Endothelial cell of umbilical vein (primary cell): ENCODE measurements at regions not wholly inside any gene's neighbourhood (a gene's known extent, or its start where the extent isn't known, plus 50 kb on each side); places are given as distances from the start of the nearest gene placed in this dataset.

Source experiments
- BruUV-seq: library from RNA; stranded (reverse); fragments of 400-500 nt; replicated peaks from 2 replicates; lab custom pipeline; 2021; lab: Mats Ljungman, UMichigan
- CTCF ChIA-PET: fragments of 300-600, 350-600 bp; sonication (Branson Sonifier 250); formaldehyde crosslinking; loops from one replicate; lab custom pipeline; 2021; ENCODE audit warnings: antibody characterized with exemption, inconsistent platforms; lab: Charles Lee
- POLR2A ChIA-PET: fragments of 300-600, 350-600 bp; sonication (Branson Sonifier 250); formaldehyde crosslinking; loops from one replicate; lab custom pipeline; 2021; ENCODE audit warnings: antibody characterized with exemption, inconsistent platforms; lab: Charles Lee
- DNase-seq: peaks from one replicate; pipeline ENCODE4 v3.0.0-alpha.2; 2011; ENCODE audit warnings: low read depth, low spot score
- FAIRE-seq: peaks from 2 replicates; lab custom pipeline; 2011; peaks lifted over from hg19 to GRCh38; lab: Jason Lieb, UNC
- H2AFZ ChIP-seq: 2 replicates; pipeline ENCODE4 v1.6.0; 2012; ENCODE audit warnings: low read depth, low read length, control low read depth, inconsistent platforms
- H3K27ac ChIP-seq: 2 replicates; pipeline ENCODE4 v1.5.1; 2011; ENCODE audit warnings: low read depth, mild to moderate bottlenecking, control low read depth, low read length, moderate library complexity; ENCODE audit not compliant: insufficient read depth
- H3K27me3 ChIP-seq, 2 experiments: 2 replicates each; pipeline versions ENCODE4 v1.6.0 to v1.6.1; 2011; ENCODE audit warnings: low read length in 2 of 2, mixed read lengths in 1 of 2; ENCODE audit not compliant: control insufficient read depth in 2 of 2, insufficient read depth in 2 of 2
- H3K36me3 ChIP-seq, 2 experiments: 2 replicates in 1 of 2; 3 replicates in 1 of 2; pipeline ENCODE4 v1.5.1; 2011; ENCODE audit warnings: low read length in 2 of 2, mild to moderate bottlenecking in 1 of 2, moderate library complexity in 1 of 2; ENCODE audit not compliant: control insufficient read depth in 2 of 2, insufficient read depth in 2 of 2; ENCODE audit errors: extremely low read depth in 1 of 2
- H3K4me1 ChIP-seq: 3 replicates; pipeline ENCODE4 v1.5.1; 2011; ENCODE audit warnings: mild to moderate bottlenecking, low read length; ENCODE audit not compliant: control insufficient read depth, insufficient read depth; ENCODE audit errors: extremely low read depth
- H3K4me2 ChIP-seq: 2 replicates; pipeline ENCODE4 v1.6.1; 2011; ENCODE audit warnings: low read length, control low read depth, mixed read lengths; ENCODE audit not compliant: insufficient read depth
- H3K4me3 ChIP-seq, 3 experiments: fragments of 200-600 bp in 1 of 3; sonication (generic), shearing (Covaris generic) in 1 of 3; replicated peaks in 1 of 3; 2 replicates each; pipeline ENCODE4 v1.5.1; 2011 to 2016; ENCODE audit warnings: control low read depth in 3 of 3, low read length in 3 of 3, mild to moderate bottlenecking in 2 of 3, inconsistent platforms in 1 of 3, low read depth in 1 of 3, moderate library complexity in 1 of 3; ENCODE audit not compliant: insufficient read depth in 1 of 3
- H3K79me2 ChIP-seq: 2 replicates; pipeline ENCODE4 v1.6.0; 2012; ENCODE audit warnings: low read length, inconsistent platforms; ENCODE audit not compliant: control insufficient read depth, insufficient read depth
- H3K9ac ChIP-seq: replicated peaks from 2 replicates; pipeline ENCODE3; 2011; ENCODE audit warnings: low read length, control low read depth; ENCODE audit not compliant: insufficient read depth; ENCODE audit errors: extremely low read depth
- H3K9me1 ChIP-seq: replicated peaks from 3 replicates; pipeline ENCODE4 v1.6.0; 2011; ENCODE audit warnings: mild to moderate bottlenecking, low read length; ENCODE audit not compliant: control insufficient read depth, insufficient read depth; ENCODE audit errors: extremely low read depth
- H3K9me3 ChIP-seq: replicated peaks from 2 replicates; pipeline ENCODE4 v1.5.1; 2012; ENCODE audit warnings: low read length, inconsistent platforms; ENCODE audit not compliant: control insufficient read depth, insufficient read depth
- H4K20me1 ChIP-seq: replicated peaks from 2 replicates; pipeline ENCODE3; 2011; ENCODE audit warnings: mild to moderate bottlenecking, low read length; ENCODE audit not compliant: control insufficient read depth, insufficient read depth; ENCODE audit errors: extremely low read depth
- FOS ChIP-seq: IDR thresholded peaks from 2 replicates; pipeline ENCODE4 v1.6.1; 2011; ENCODE audit warnings: mild to moderate bottlenecking, low read length, moderate library complexity, borderline replicate concordance; ENCODE audit not compliant: insufficient read depth
- GATA2 ChIP-seq: IDR thresholded peaks from 2 replicates; pipeline ENCODE4 v1.7.0; 2011; ENCODE audit warnings: low read depth, mild to moderate bottlenecking, moderate library complexity, mixed read lengths, low read length; ENCODE audit not compliant: insufficient read length, insufficient read depth
- JUN ChIP-seq: IDR thresholded peaks from 2 replicates; pipeline ENCODE4 v1.6.1; 2011; ENCODE audit warnings: borderline replicate concordance, low read depth; ENCODE audit not compliant: insufficient read length, insufficient read depth
- MAX ChIP-seq: IDR thresholded peaks from 2 replicates; pipeline ENCODE4 v1.6.1; 2011; ENCODE audit not compliant: insufficient read depth, insufficient read length
- MYC ChIP-seq: IDR thresholded peaks from one replicate; pipeline ENCODE4 v1.6.1; 2011; ENCODE audit warnings: mild to moderate bottlenecking, low read depth, low read length
- POLR2A ChIP-seq: IDR thresholded peaks from 2 replicates; pipeline ENCODE4 v1.6.1; 2012; ENCODE audit warnings: low read depth, mild to moderate bottlenecking, control low read depth, low read length
- POLR2AphosphoS5 ChIP-seq: IDR thresholded peaks from 2 replicates; pipeline ENCODE4 v1.6.1; 2012; ENCODE audit warnings: low read depth, mild to moderate bottlenecking, control low read depth, low read length, moderate library complexity; ENCODE audit not compliant: insufficient read depth
- dilution Hi-C: fragments of 300-500 bp; cut with MboI; formaldehyde crosslinking; loops from one replicate; pipeline ENCODE4 v1.15.0; 2019; ENCODE audit warnings: low sequenced_read_pairs; ENCODE audit not compliant: extremely low pct_ligation_motif_present
- intact Hi-C: fragments of 100-400 bp; cut with micrococcal nuclease; formaldehyde crosslinking; loops from one replicate; pipeline ENCODE4 v1.10.0; 2022
- TF ChIP-seq, protein P1 (sequence below), 2 donors: IDR thresholded peaks; 1 replicate in 1 of 2; 2 replicates in 1 of 2; pipeline ENCODE4 v1.5.1; 2011; ENCODE audit warnings: low read length in 2 of 2, mild to moderate bottlenecking in 2 of 2, moderate library complexity in 2 of 2, control low read depth in 1 of 2, inconsistent platforms in 1 of 2, low read depth in 1 of 2; ENCODE audit not compliant: insufficient read depth in 1 of 2; ENCODE audit errors: extremely low read depth in 1 of 2

- BruUV-seq: no TSS peak
- Histone ChIP-seq H3K4me2 (no peak overlapping the region), H2AFZ (no peak overlapping the region), H3K4me3 (no peak overlapping the region), H3K27ac (no peak overlapping the region), H3K9ac (no peak overlapping the region), H3K9me1 (no peaks in the 10 kb centered on the region), H3K9me3 (no peaks in the 10 kb centered on the region), H3K79me2 (no peaks in the 10 kb centered on the region), H3K36me3 (no peaks in the 10 kb centered on the region), H3K4me1 (no peaks in the 10 kb centered on the region), H3K27me3 (no peaks in the 10 kb centered on the region), H4K20me1 (no peaks in the 10 kb centered on the region)
- CTCF ChIA-PET: interaction anchor here (0.6 to 1.6 kb wide), 7 partner anchors 9 to 180 kb away, joined by 3 to 6 read pairs (median 3); no protein-coding TSS in a partner anchor
- no peak for DNase-seq
- FAIRE-seq: no peak
- POLR2A ChIA-PET: no interaction called here
- dilution Hi-C loops (no loop called here), intact Hi-C loops (no loop called here)
- TF ChIP-seq, protein P1, sequence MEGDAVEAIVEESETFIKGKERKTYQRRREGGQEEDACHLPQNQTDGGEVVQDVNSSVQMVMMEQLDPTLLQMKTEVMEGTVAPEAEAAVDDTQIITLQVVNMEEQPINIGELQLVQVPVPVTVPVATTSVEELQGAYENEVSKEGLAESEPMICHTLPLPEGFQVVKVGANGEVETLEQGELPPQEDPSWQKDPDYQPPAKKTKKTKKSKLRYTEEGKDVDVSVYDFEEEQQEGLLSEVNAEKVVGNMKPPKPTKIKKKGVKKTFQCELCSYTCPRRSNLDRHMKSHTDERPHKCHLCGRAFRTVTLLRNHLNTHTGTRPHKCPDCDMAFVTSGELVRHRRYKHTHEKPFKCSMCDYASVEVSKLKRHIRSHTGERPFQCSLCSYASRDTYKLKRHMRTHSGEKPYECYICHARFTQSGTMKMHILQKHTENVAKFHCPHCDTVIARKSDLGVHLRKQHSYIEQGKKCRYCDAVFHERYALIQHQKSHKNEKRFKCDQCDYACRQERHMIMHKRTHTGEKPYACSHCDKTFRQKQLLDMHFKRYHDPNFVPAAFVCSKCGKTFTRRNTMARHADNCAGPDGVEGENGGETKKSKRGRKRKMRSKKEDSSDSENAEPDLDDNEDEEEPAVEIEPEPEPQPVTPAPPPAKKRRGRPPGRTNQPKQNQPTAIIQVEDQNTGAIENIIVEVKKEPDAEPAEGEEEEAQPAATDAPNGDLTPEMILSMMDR (IDR thresholded peaks at IDR 0.05; ENCODE audit: extremely low read depth in 1 of 2, insufficient read depth in 1 of 2, low read depth in 1 of 2, low read length in 2 of 2): no peak
- TF ChIP-seq MAX (no peak), MYC (no peak), POLR2A (no peak), JUN (no peak), FOS (no peak), GATA2 (no peak), POLR2AphosphoS5 (no peak)
Measured at GRCh38 chr7:142338633-142339501, 81.0 kb upstream of the PRSS58 start.
